Large intestine (tissue), 3 donors: ENCODE measurements at regions not wholly inside any gene's neighbourhood (a gene's known extent, or its start where the extent isn't known, plus 50 kb on each side); places are given as distances from the start of the nearest gene placed in this dataset.

Source experiments
- DNase-seq, 2 donors: peaks; one replicate each; pipeline versions ENCODE4 v3.0.0 to v3.0.0-alpha.2; 2013
- H3K27ac ChIP-seq: one replicate; pipeline ENCODE4 v1.5.1; 2013; ENCODE audit warnings: low read length
- H3K27me3 ChIP-seq: 2 replicates; pipeline ENCODE4 v1.6.1; 2013; ENCODE audit warnings: low read length; ENCODE audit not compliant: control insufficient read depth, insufficient read depth
- H3K36me3 ChIP-seq: 2 replicates; pipeline ENCODE4 v1.6.1; 2013; ENCODE audit warnings: low read length; ENCODE audit not compliant: control insufficient read depth, insufficient read depth
- H3K4me1 ChIP-seq: one replicate; pipeline ENCODE4 v1.6.1; 2013; ENCODE audit warnings: low read length; ENCODE audit not compliant: control insufficient read depth, insufficient read depth
- H3K4me3 ChIP-seq: one replicate; pipeline ENCODE4 v1.5.1; 2013; ENCODE audit warnings: low read length
- H3K9me3 ChIP-seq: one replicate; pipeline ENCODE4 v1.6.1; 2013; ENCODE audit warnings: mild to moderate bottlenecking, low read depth, low read length, moderate library complexity; ENCODE audit not compliant: control insufficient read depth
- WGBS: methylation state at CpG from one replicate; pipeline ENCODE4 v1.1.5; 2013; ENCODE audit warnings: low lambda C conversion rate; ENCODE audit not compliant: insufficient coverage; 5-methylcytosine and 5-hydroxymethylcytosine counted together

GRCh38 chr13:40238761-40239160, 427.7 kb downstream of the FOXO1 start:
- no peaks in the 10 kb centered on the region for H3K4me1 ChIP-seq
- no peak overlapping the region for H3K4me3 ChIP-seq
- DNase-seq: no peak
- H3K27me3 ChIP-seq: no peaks in the 10 kb centered on the region
- no peaks in the 10 kb centered on the region for H3K36me3 ChIP-seq
- no peaks in the 10 kb centered on the region for H3K9me3 ChIP-seq
- no CpG with 5 or more reads among the region's 3 CpGs for WGBS
- no peak overlapping the region for H3K27ac ChIP-seq

GRCh38 chr13:40240293-40240692, 426.1 kb downstream of the FOXO1 start:
- H3K27me3 ChIP-seq: no peaks in the 10 kb centered on the region
- no peaks in the 10 kb centered on the region for H3K9me3 ChIP-seq
- H3K36me3 ChIP-seq: no peaks in the 10 kb centered on the region
- no peak for DNase-seq
- no peak overlapping the region for H3K4me3 ChIP-seq
- WGBS: 88% methylated on average over 2 of the region's 2 CpGs
- H3K4me1 ChIP-seq: no peaks in the 10 kb centered on the region
- no peak overlapping the region for H3K27ac ChIP-seq

GRCh38 chr13:40241125-40241798, 425.2 kb downstream of the FOXO1 start:
- no peaks in the 10 kb centered on the region for H3K9me3 ChIP-seq
- H3K27ac ChIP-seq: no peak overlapping the region
- no peaks in the 10 kb centered on the region for H3K4me1 ChIP-seq
- no peaks in the 10 kb centered on the region for H3K27me3 ChIP-seq
- no peak overlapping the region for H3K4me3 ChIP-seq
- no peak for DNase-seq
- 29% methylated on average over 2 of the region's 3 CpGs for WGBS
- no peaks in the 10 kb centered on the region for H3K36me3 ChIP-seq

DNA sequence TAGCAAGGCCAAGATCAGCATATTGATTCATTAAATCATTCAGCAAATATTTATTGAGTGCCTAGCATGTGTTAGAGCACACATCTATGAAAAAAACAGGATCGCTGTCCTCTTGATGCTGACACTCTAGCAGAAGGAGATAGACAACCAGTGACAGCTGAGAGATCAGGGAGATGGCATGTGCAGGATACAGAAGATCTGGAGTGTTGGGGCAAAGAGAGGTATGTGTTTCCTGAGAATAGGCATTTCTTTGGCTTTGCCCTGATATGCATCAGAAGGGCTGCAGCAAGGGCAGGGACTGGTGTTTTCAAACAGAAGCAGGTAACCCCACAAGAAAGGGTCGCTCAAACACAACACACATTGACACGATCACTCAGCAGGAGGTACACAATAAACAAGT, 423.4 kb downstream of the FOXO1 start:
- Histone ChIP-seq H3K27me3 (no peaks in the 10 kb centered on the region), H3K4me1 (no peaks in the 10 kb centered on the region), H3K27ac (no peak overlapping the region), H3K4me3 (no peak overlapping the region), H3K36me3 (no peaks in the 10 kb centered on the region), H3K9me3 (no peaks in the 10 kb centered on the region)
- WGBS: no CpG with 5 or more reads among the region's 3 CpGs
- no peak for DNase-seq

DNA sequence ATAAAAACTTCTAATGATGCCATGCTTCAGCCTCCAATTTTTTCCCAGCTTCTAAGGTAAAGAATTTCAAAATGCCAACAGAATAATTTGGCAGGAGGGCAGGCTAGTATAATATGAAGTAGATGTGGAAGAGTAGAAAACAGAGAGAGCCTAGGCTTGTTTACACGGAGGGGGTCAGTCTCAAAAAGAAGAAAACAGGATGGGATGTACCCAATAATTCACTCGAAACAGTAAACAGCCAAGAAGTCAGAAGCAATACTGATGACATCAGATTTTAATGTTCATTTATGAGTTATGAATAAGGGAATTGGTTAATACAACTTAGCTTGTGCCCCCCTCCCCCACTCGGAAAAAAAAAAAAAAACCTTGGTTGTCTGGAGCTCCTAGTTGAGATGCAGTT, 422.5 kb downstream of the FOXO1 start:
- Histone ChIP-seq H3K4me3 (no peak overlapping the region), H3K4me1 (no peaks in the 10 kb centered on the region), H3K36me3 (no peaks in the 10 kb centered on the region), H3K27ac (no peak overlapping the region), H3K27me3 (no peaks in the 10 kb centered on the region), H3K9me3 (no peaks in the 10 kb centered on the region)
- no CpG with 5 or more reads among the region's 3 CpGs for WGBS
- no peak for DNase-seq

DNA sequence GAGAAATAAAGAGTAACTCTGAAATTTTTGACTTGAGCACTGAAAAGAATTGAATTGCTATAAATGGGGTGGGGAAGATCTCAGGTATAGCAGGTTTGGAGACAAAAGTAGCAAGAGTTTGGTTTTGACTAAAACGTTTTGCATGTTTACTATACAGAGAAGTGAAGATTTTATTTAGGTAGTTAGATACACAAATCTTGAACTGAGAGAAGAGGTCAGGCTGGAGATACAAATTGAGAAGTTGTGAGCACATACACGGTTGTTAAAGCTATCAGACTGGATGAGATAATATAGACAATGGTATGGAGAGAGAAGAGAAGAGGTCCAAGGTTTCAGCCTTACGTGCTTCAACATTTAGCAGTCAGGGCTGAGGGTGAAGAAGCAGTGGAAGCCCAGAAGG, 420.9 kb downstream of the FOXO1 start:
- H3K27me3 ChIP-seq: no peaks in the 10 kb centered on the region
- 77% methylated on average over 3 of the region's 3 CpGs for WGBS

DNA sequence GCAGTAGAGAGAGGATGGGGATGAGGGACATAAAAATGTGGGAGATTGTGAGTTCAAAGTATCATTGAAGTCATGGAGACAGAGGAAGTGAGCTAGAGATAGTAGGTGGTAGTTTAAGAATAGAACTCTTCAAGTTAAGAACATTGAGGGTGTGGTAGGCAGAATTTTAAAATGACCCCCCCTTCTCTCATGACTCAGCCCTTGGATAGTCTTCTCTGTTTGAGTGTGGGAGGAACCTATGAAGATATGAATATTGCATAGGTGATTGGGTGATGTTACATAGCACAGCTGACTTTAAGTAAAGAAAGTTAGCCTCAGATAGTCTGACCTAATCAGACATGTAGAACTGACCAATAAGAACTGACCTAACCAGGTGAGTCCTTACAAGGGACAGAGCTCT, 418.6 kb downstream of the FOXO1 start:
- Histone ChIP-seq H3K36me3 (no peaks in the 10 kb centered on the region), H3K4me1 (no peaks in the 10 kb centered on the region), H3K4me3 (no peak overlapping the region), H3K27ac (no peak overlapping the region), H3K9me3 (no peaks in the 10 kb centered on the region), H3K27me3 (no peaks in the 10 kb centered on the region)
- DNase-seq: no peak

More for the DNA sequence above, 420.9 kb downstream of the FOXO1 start:
- no peak for DNase-seq
- Histone ChIP-seq H3K4me3 (no peak overlapping the region), H3K9me3 (no peaks in the 10 kb centered on the region), H3K27ac (no peak overlapping the region), H3K4me1 (no peaks in the 10 kb centered on the region), H3K36me3 (no peaks in the 10 kb centered on the region)

DNA sequence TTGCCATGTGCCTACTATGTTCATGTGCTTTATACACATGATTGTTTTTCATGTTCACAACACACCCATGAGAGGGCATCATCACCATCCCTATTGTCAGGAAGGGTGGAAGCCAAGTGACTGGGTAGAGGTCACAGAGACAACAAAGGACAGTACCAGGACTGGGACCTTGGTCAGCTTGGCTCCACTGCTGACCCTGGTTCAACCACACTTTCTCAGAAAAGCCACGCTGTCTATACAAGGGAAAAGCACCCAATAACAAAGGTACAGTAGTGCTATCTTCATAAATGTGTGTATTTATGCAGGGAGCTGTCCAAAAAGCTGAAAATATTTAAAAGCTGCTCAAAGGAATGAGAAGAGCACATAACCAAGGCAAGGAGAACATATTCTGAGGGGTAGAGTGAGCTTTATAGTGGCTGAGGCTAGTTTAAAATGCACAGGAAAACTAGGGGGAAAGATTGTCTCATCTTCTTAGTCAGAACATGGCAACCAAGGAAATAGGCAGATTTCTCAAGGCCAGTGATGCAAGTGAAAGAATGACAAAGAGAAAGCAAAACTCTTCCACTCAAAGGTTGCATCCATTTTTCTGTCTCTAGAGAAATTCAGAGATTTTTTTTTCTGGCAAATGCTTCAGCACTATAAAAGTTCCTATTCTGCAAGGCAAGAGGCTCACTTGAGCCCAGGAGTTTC, 415.0 kb downstream of the FOXO1 start:
- Histone ChIP-seq H3K36me3 (no peaks in the 10 kb centered on the region), H3K9me3 (no peaks in the 10 kb centered on the region), H3K27me3 (no peaks in the 10 kb centered on the region), H3K4me3 (no peak overlapping the region), H3K27ac (no peak overlapping the region), H3K4me1 (no peaks in the 10 kb centered on the region)
- no peak for DNase-seq
- 100% methylated on average over 1 of the region's 1 CpG for WGBS

DNA sequence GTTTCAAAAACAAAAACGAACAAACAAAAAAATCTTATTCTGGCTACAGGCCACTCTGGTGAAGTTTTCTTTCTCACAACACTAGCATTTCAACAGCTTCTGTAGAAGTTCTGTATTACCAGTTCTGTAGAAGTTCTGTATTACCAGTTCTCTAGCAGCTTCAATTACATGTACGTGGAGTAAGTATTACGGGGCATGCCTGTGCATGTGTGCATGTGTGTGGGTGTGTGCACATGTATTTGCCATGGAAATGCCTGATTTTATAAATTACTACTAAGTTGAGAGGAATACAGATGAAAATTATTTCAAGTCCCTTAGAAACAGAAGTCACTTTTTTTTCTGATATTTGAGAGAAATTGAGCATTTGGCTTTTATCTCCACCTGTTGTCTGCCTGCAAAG, 414.2 kb downstream of the FOXO1 start:
- DNase-seq: no peak
- no peaks in the 10 kb centered on the region for H3K9me3 ChIP-seq
- no peaks in the 10 kb centered on the region for H3K36me3 ChIP-seq
- no peaks in the 10 kb centered on the region for H3K4me1 ChIP-seq
- H3K4me3 ChIP-seq: no peak overlapping the region
- WGBS: no CpG with 5 or more reads among the region's 3 CpGs
- no peak overlapping the region for H3K27ac ChIP-seq
- H3K27me3 ChIP-seq: no peaks in the 10 kb centered on the region

- Histone ChIP-seq H3K9me3 (no peaks in the 10 kb centered on the region), H3K4me1 (no peaks in the 10 kb centered on the region), H3K27ac (no peak overlapping the region), H3K27me3 (peaks cover 3% of the 10 kb centered on the region), H3K4me3 (no peak overlapping the region), H3K36me3 (no peaks in the 10 kb centered on the region)
- no peak for DNase-seq
- WGBS: 86% methylated on average over 1 of the region's 3 CpGs
Observed at GRCh38 chr13:40252676-40253075, 413.8 kb downstream of the FOXO1 start.

DNA sequence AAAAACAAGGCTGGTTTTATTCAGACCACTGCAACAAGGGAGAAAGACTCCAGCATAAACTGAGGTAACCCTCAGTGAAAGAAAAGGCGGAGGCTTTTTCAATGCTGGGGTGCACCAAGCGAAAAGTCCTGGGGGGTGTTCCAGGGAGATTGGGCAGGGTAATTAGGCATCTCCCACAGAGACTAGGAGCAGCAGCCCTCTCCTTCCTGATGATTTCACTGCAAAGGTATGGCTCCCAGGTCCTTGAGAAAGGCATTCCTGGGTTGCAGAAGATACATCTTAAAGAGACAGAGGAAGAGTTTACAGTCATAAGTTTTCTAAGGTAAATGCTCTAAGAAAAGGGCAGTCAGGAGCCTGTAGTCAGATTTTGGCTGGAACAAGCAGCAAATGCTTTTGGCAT, 412.0 kb downstream of the FOXO1 start:
- Histone ChIP-seq H3K27ac (no peak overlapping the region), H3K36me3 (no peaks in the 10 kb centered on the region), H3K4me1 (no peaks in the 10 kb centered on the region), H3K27me3 (peaks cover 3% of the 10 kb centered on the region), H3K4me3 (no peak overlapping the region), H3K9me3 (no peaks in the 10 kb centered on the region)
- 100% methylated on average over 1 of the region's 2 CpGs for WGBS
- DNase-seq: no peak
